Left hindlimb (tissue), 1 donor: ENCODE measurements at regions not wholly inside any gene's neighbourhood (a gene's known extent, or its start where the extent isn't known, plus 50 kb on each side); places are given as distances from the start of the nearest gene placed in this dataset.
"Not testable (repeated sequence)": the region's sequence is repeated elsewhere in the genome, so short reads cannot be mapped to it uniquely, and the experiment has no call there.

Experiments
- DNase-seq: peaks from one replicate; pipeline ENCODE4 v3.0.0-alpha.2; 2018

- no peak for DNase-seq
These were observed 434.7 kb upstream of the NDST4 start for GRCh38 chr4:115548123-115548522.

GRCh38 chr4:115537387-115537786, 424.0 kb upstream of the NDST4 start:
- no peak for DNase-seq

- no peak for DNase-seq
These were observed 415.7 kb upstream of the NDST4 start for GRCh38 chr4:115529126-115529525.

GRCh38 chr4:115519476-115519875, 406.1 kb upstream of the NDST4 start:
- DNase-seq, result not testable (repeated sequence)

GRCh38 chr4:115515772-115516171, 402.4 kb upstream of the NDST4 start:
- DNase-seq, result no peak

GRCh38 chr4:115515366-115515765, 401.9 kb upstream of the NDST4 start:
- DNase-seq, result no peak

- DNase-seq, result no peak
These were observed 401.3 kb upstream of the NDST4 start for GRCh38 chr4:115514675-115515074.

GRCh38 chr4:115505326-115505725, 391.9 kb upstream of the NDST4 start:
- DNase-seq, result no peak

- no peak for DNase-seq
These were observed 388.2 kb upstream of the NDST4 start for GRCh38 chr4:115501656-115502055.

GRCh38 chr4:115493770-115494169, 380.4 kb upstream of the NDST4 start:
- not testable (repeated sequence) for DNase-seq

- DNase-seq, result no peak
These were observed 378.3 kb upstream of the NDST4 start for GRCh38 chr4:115491686-115492085.

GRCh38 chr4:115489279-115489678, 375.9 kb upstream of the NDST4 start:
- DNase-seq, result no peak

GRCh38 chr4:115485402-115485801, 372.0 kb upstream of the NDST4 start:
- DNase-seq, result no peak

- no peak for DNase-seq
These were observed 371.1 kb upstream of the NDST4 start for GRCh38 chr4:115484479-115484878.

GRCh38 chr4:115470763-115471162, 357.3 kb upstream of the NDST4 start:
- DNase-seq, result no peak

GRCh38 chr4:115459301-115459700, 345.9 kb upstream of the NDST4 start:
- DNase-seq, result not testable (repeated sequence)

GRCh38 chr4:115456231-115456630, 342.8 kb upstream of the NDST4 start:
- no peak for DNase-seq

- DNase-seq, result no peak
These were observed 340.8 kb upstream of the NDST4 start for GRCh38 chr4:115454228-115454627.

- DNase-seq, result no peak
These were observed 340.0 kb upstream of the NDST4 start for GRCh38 chr4:115453416-115453815.

- DNase-seq, result not testable (repeated sequence)
These were observed 338.8 kb upstream of the NDST4 start for GRCh38 chr4:115452229-115452628.

- no peak for DNase-seq
These were observed 324.3 kb upstream of the NDST4 start for GRCh38 chr4:115437739-115438138.

GRCh38 chr4:115433491-115433890, 320.1 kb upstream of the NDST4 start:
- DNase-seq, result no peak

GRCh38 chr4:115430024-115430423, 316.6 kb upstream of the NDST4 start:
- no peak for DNase-seq

GRCh38 chr4:115428455-115428854, 315.0 kb upstream of the NDST4 start:
- no peak for DNase-seq

- DNase-seq, result no peak
These were observed 311.4 kb upstream of the NDST4 start for GRCh38 chr4:115424852-115425251.
